OCI-LY3 (cell line): ENCODE measurements at regions not wholly inside any gene's neighbourhood (a gene's known extent, or its start where the extent isn't known, plus 50 kb on each side); places are given as distances from the start of the nearest gene placed in this dataset.
A peak's percentile ranks its signal among the peaks of the same experiment; 100 is the strongest.

Experiments
- H2AFZ ChIP-seq: fragments of 200-600, 300-600 bp; shearing (Covaris generic); 2 replicates; pipeline ENCODE4 v1.6.0; 2014; ENCODE audit warnings: antibody characterized with exemption, low read depth, low read length
- H3K27ac ChIP-seq: fragments of 200-600, 300-600 bp; sonication (generic); 2 replicates; pipeline ENCODE4 v1.5.1; 2014; ENCODE audit warnings: mild to moderate bottlenecking, low read length, moderate library complexity, mixed read lengths
- H3K27me3 ChIP-seq: fragments of 200-600, 300-600 bp; sonication (generic); 2 replicates; pipeline ENCODE4 v1.6.1; 2014; ENCODE audit warnings: low read depth, low read length, mixed read lengths
- H3K36me3 ChIP-seq: fragments of 200-600, 300-600 bp; sonication (generic); replicated peaks from 2 replicates; pipeline ENCODE3; 2014; ENCODE audit warnings: low read depth, low read length, mixed read lengths
- H3K4me1 ChIP-seq: fragments of 300-600, 200-600 bp; sonication (generic); 2 replicates; pipeline ENCODE4 v1.6.1; 2014; ENCODE audit warnings: low read length, mixed read lengths
- H3K4me2 ChIP-seq: fragments of 200-600, 300-600 bp; sonication (generic); 2 replicates; pipeline ENCODE4 v1.6.1; 2014; ENCODE audit warnings: low read length, mixed read lengths
- H3K4me3 ChIP-seq: fragments of 300-600, 200-600 bp; sonication (generic); 2 replicates; pipeline ENCODE4 v1.5.1; 2014; ENCODE audit warnings: antibody characterized with exemption, mild to moderate bottlenecking, low read length, moderate library complexity
- H3K79me2 ChIP-seq: fragments of 300-600, 200-600 bp; shearing (Covaris generic); 2 replicates; pipeline ENCODE4 v1.6.1; 2014; ENCODE audit warnings: mild to moderate bottlenecking, low read length, mixed read lengths
- H3K9ac ChIP-seq: fragments of 300-600, 200-600 bp; shearing (Covaris generic); 2 replicates; pipeline ENCODE4 v1.6.0; 2014; ENCODE audit warnings: mild to moderate bottlenecking, low read length, moderate library complexity
- H3K9me3 ChIP-seq: fragments of 200-600, 300-600 bp; shearing (Covaris generic); 2 replicates; pipeline ENCODE4 v1.6.1; 2014; ENCODE audit warnings: low read length, mixed read lengths; ENCODE audit not compliant: insufficient read depth
- H4K20me1 ChIP-seq: fragments of 200-600, 300-600 bp; sonication (generic); 2 replicates; pipeline ENCODE4 v1.6.1; 2016; ENCODE audit warnings: low read length, mixed read lengths; ENCODE audit not compliant: insufficient read depth
- EZH2phosphoT487 ChIP-seq: fragments of 200-600 bp; shearing (Covaris generic); IDR thresholded peaks from 2 replicates; pipeline ENCODE4 v1.6.1; 2018; ENCODE audit warnings: antibody characterized with exemption, mixed run types, low read depth
- TF ChIP-seq, protein P1 (sequence below): fragments of 200-600, 300-600 bp; sonication (generic); IDR thresholded peaks from 2 replicates; pipeline ENCODE4 v1.5.1; 2014; ENCODE audit warnings: antibody characterized with exemption, low read length, low read depth

DNA sequence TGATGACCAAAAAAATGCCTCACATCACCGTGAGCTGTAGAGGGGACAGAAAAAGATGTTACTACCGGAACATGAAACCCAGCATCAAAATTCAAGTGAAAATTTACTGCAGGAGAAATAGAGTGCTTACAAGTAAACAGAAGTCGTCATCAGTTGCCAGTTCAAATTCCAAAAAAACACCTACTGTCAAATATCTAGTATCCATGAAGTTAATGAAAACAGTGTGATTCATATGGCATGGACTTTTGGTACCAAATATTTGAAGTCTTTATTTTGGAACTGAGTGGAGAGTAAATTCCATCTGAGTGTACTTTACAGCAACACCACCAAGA is 388.9 kb upstream of the SPOCK3 start:
- H3K36me3 ChIP-seq, result no peaks in the 10 kb centered on the region
- no peak for TF ChIP-seq EZH2phosphoT487
- TF ChIP-seq, protein P1, sequence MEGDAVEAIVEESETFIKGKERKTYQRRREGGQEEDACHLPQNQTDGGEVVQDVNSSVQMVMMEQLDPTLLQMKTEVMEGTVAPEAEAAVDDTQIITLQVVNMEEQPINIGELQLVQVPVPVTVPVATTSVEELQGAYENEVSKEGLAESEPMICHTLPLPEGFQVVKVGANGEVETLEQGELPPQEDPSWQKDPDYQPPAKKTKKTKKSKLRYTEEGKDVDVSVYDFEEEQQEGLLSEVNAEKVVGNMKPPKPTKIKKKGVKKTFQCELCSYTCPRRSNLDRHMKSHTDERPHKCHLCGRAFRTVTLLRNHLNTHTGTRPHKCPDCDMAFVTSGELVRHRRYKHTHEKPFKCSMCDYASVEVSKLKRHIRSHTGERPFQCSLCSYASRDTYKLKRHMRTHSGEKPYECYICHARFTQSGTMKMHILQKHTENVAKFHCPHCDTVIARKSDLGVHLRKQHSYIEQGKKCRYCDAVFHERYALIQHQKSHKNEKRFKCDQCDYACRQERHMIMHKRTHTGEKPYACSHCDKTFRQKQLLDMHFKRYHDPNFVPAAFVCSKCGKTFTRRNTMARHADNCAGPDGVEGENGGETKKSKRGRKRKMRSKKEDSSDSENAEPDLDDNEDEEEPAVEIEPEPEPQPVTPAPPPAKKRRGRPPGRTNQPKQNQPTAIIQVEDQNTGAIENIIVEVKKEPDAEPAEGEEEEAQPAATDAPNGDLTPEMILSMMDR, result no peak
- H3K4me3 ChIP-seq, result 0 out of 2 replicates have a peak overlapping the region, but pooled peaks have one; percentile 36

DNA sequence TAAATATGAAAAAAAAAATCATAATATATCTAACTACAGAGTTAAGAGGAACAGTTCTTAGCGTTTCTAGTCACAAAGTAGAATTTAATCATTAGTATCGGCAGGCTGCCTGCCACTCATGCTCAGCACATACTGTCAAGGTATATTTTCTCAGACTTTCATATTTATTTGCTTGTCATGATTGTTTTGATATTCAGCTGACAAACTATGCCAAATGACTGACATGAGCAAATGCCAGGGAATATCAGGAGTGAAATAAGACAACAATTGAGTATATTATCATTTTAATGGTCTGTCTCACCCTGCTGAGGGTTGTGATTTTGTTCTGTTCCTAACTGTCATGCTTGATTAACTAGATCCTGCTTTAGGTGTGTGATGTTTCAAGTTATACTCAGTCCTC is 395.0 kb upstream of the SPOCK3 start:
- H3K9ac ChIP-seq, result no peak overlapping the region
- no peaks in the 10 kb centered on the region for H3K4me1 ChIP-seq
- no peaks in the 10 kb centered on the region for H4K20me1 ChIP-seq
- no peaks in the 10 kb centered on the region for H3K9me3 ChIP-seq
- no peaks in the 10 kb centered on the region for H3K79me2 ChIP-seq
- H3K4me3 ChIP-seq, result no peak overlapping the region
- no peak overlapping the region for H2AFZ ChIP-seq
- H3K27me3 ChIP-seq, result no peaks in the 10 kb centered on the region
- H3K36me3 ChIP-seq, result no peaks in the 10 kb centered on the region
- no peak overlapping the region for H3K27ac ChIP-seq
- no peak for TF ChIP-seq EZH2phosphoT487
- TF ChIP-seq, protein P1, result no peak
- H3K4me2 ChIP-seq, result no peak overlapping the region

More for the DNA sequence above, 388.9 kb upstream of the SPOCK3 start:
- H3K9me3 ChIP-seq, result peaks cover 6% of the 10 kb centered on the region; the same call in 1 of the 2 replicates
- H3K27me3 ChIP-seq, result no peaks in the 10 kb centered on the region
- peak overlapping the region; percentile 63 for H3K4me2 ChIP-seq
- peaks cover 7% of the 10 kb centered on the region for H3K4me1 ChIP-seq
- H2AFZ ChIP-seq, result peak overlapping the region; percentile 63; the same call in 1 of the 2 replicates
- no peak overlapping the region for H3K9ac ChIP-seq
- H3K27ac ChIP-seq, result no peak overlapping the region
- H3K79me2 ChIP-seq, result no peaks in the 10 kb centered on the region
- no peaks in the 10 kb centered on the region for H4K20me1 ChIP-seq

DNA sequence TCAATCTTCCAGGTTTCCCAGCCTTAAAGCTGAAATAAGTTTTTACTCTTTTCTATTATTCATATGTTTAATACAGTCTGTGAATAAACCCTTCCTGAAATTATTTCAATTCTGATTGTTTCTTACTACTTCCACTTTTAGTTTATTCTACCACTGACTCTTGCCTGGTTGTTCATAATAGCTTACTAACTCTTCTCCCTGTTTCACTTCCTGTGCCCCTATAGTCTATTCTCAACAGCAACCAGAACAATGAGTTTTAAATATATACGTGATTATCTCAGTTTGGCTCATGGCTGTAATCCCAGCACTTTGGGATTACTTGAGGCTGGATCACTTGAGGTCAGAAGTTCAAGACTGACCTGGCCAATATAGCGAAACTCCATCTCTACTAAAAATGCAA is 408.0 kb upstream of the SPOCK3 start:
- no peaks in the 10 kb centered on the region for H4K20me1 ChIP-seq
- H3K9me3 ChIP-seq, result no peaks in the 10 kb centered on the region
- peak overlapping the region; percentile 24; the same call in 1 of the 2 replicates for H3K4me2 ChIP-seq
- H3K27ac ChIP-seq, result no peak overlapping the region
- no peaks in the 10 kb centered on the region for H3K36me3 ChIP-seq
- no peak overlapping the region for H3K9ac ChIP-seq
- H2AFZ ChIP-seq, result peak overlapping the region; percentile 19; the same call in 1 of the 2 replicates
- TF ChIP-seq EZH2phosphoT487, result no peak
- no peaks in the 10 kb centered on the region for H3K79me2 ChIP-seq
- H3K4me1 ChIP-seq, result peaks cover 15% of the 10 kb centered on the region
- H3K27me3 ChIP-seq, result no peaks in the 10 kb centered on the region
- H3K4me3 ChIP-seq, result no peak overlapping the region

DNA sequence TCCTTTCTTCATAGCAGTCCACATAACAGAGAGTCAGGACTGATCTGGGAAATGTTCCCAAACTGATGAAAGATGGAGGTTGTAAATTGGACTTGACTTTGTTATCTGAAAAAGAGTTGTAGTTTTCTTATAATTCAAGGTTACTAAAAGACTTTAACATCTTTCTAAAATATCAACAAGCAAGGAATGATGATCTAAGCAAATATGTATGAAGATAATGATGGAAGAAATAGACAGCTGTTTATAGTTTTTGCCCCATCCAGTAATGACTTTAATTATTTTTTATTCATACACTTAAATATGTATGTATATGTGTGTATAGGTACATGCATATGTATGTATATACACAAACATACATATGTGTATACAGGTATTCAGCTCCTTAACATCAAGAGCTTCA is 411.1 kb upstream of the SPOCK3 start:
- Histone ChIP-seq H2AFZ (no peak overlapping the region), H3K9ac (no peak overlapping the region), H3K4me2 (no peak overlapping the region), H3K36me3 (no peaks in the 10 kb centered on the region), H4K20me1 (no peaks in the 10 kb centered on the region), H3K27me3 (no peaks in the 10 kb centered on the region), H3K4me1 (peaks cover 15% of the 10 kb centered on the region), H3K9me3 (no peaks in the 10 kb centered on the region), H3K27ac (no peak overlapping the region), H3K79me2 (no peaks in the 10 kb centered on the region), H3K4me3 (no peak overlapping the region)
- TF ChIP-seq, protein P1, result no peak

DNA sequence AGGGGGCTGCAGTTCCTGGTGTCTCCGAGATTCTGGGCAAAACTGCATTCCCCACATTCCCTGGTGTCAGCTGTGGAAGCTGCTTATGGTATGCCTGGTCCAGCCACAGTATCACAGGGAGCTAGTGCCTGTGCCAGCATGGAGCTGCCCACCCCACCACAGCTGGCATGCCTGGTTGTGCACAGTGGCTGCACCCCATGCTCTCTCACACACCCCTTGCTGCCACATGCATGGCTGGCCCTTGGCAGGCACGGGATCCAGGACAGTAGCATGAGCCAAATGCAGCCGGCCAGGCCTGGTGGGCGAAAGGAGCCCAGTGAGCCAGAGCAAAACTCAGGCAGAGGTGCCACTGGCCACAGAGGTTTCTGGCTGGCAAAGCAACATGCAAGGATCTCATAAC is 418.0 kb upstream of the SPOCK3 start:
- H3K36me3 ChIP-seq, result no peaks in the 10 kb centered on the region
- no peak overlapping the region for H3K9ac ChIP-seq
- H3K4me1 ChIP-seq, result no peaks in the 10 kb centered on the region
- H3K79me2 ChIP-seq, result no peaks in the 10 kb centered on the region
- H4K20me1 ChIP-seq, result no peaks in the 10 kb centered on the region
- no peak overlapping the region for H3K27ac ChIP-seq
- H3K4me3 ChIP-seq, result no peak overlapping the region
- no peak overlapping the region for H2AFZ ChIP-seq
- TF ChIP-seq, protein P1, result no peak
- no peak for TF ChIP-seq EZH2phosphoT487
- H3K27me3 ChIP-seq, result no peaks in the 10 kb centered on the region
- H3K9me3 ChIP-seq, result no peaks in the 10 kb centered on the region
- no peak overlapping the region for H3K4me2 ChIP-seq
